K562 (cell line): ENCODE measurements at regions not wholly inside any gene's neighbourhood (a gene's known extent, or its start where the extent isn't known, plus 50 kb on each side); places are given as distances from the start of the nearest gene placed in this dataset.

Experiments
- ATF2 ChIP-seq: sonication (generic); formaldehyde crosslinking; IDR thresholded peaks from 2 replicates; pipeline ENCODE4 v1.8.1; 2022; ENCODE audit warnings: missing genetic modification reagents
- BRF2 ChIP-seq: IDR thresholded peaks from 3 replicates; pipeline ENCODE4 v1.6.1; 2011; ENCODE audit warnings: borderline replicate concordance, mild to moderate bottlenecking; ENCODE audit not compliant: insufficient read length, insufficient read depth
- CTCF ChIP-seq, 3 experiments: IDR thresholded peaks in 2 of 3; conservative IDR thresholded peaks in 1 of 3; 2 replicates each; pipeline ENCODE4 v1.5.1; 2011 to 2012; ENCODE audit warnings: low read length in 3 of 3, mild to moderate bottlenecking in 3 of 3, control low read depth in 2 of 3, improper control_type of control experiment in 1 of 3, inconsistent platforms in 1 of 3, low read depth in 1 of 3, mixed read lengths in 1 of 3, moderate library complexity in 1 of 3; ENCODE audit not compliant: insufficient read depth in 2 of 3
- IFI16 ChIP-seq: fragments of 250-450 bp; sonication (Bioruptor Pico); IDR thresholded peaks from 2 replicates; pipeline ENCODE4 v2.1.2; 2022; ENCODE audit warnings: mild to moderate bottlenecking, inconsistent platforms
- JUND ChIP-seq, 2 experiments: IDR thresholded peaks; 2 replicates in 1 of 2; 3 replicates in 1 of 2; pipeline ENCODE4 v1.6.1; 2011; ENCODE audit warnings: borderline replicate concordance in 2 of 2, low read depth in 2 of 2, low read length in 2 of 2, improper control_type of control experiment in 1 of 2, missing biosample characterization in 1 of 2, missing genetic modification characterization in 1 of 2, missing genetic modification reagents in 1 of 2
- KDM1A ChIP-seq, 2 experiments: fragments of 450-650 bp; IDR thresholded peaks; 2 replicates each; pipeline ENCODE4 v1.6.1; 2016; ENCODE audit warnings: mild to moderate bottlenecking in 2 of 2
- MAFF ChIP-seq: IDR thresholded peaks from 2 replicates; pipeline ENCODE4 v1.6.1; 2012; ENCODE audit warnings: low read length, improper control_type of control experiment
- MCM7 ChIP-seq, 2 experiments: fragments of 450-650 bp; IDR thresholded peaks; 2 replicates each; pipeline ENCODE4 v1.6.1; 2016 to 2018
- POLR2A ChIP-seq: fragments of 450-650 bp; conservative IDR thresholded peaks from 2 replicates; pipeline ENCODE4 v1.6.1; 2016
- RAD21 ChIP-seq, 2 experiments: fragments of 250-450 bp in 1 of 2; fragments of 450-650 bp in 1 of 2; sonication (Bioruptor Pico) in 1 of 2; formaldehyde crosslinking in 1 of 2; IDR thresholded peaks in 1 of 2; conservative IDR thresholded peaks in 1 of 2; 2 replicates each; pipeline versions ENCODE4 v1.4.0 to v1.8.0; 2020 to 2022; ENCODE audit warnings: mild to moderate bottlenecking in 2 of 2, moderate library complexity in 1 of 2
- ZBTB1 ChIP-seq: sonication (generic); formaldehyde crosslinking; IDR thresholded peaks from 2 replicates; pipeline ENCODE4 v1.8.1; 2023; ENCODE audit warnings: missing genetic modification reagents, low read depth, mild to moderate bottlenecking, borderline replicate concordance
- ZNF232 ChIP-seq: sonication (generic); formaldehyde crosslinking; IDR thresholded peaks from 2 replicates; pipeline ENCODE4 v1.8.0; 2022; ENCODE audit warnings: mild to moderate bottlenecking, missing genetic modification reagents
- ZNF639 ChIP-seq, 2 experiments: fragments of 200-800 bp in 1 of 2; sonication (Bioruptor generic) in 1 of 2; sonication (generic) in 1 of 2; formaldehyde crosslinking in 1 of 2; IDR thresholded peaks in 1 of 2; conservative IDR thresholded peaks in 1 of 2; 2 replicates each; pipeline versions ENCODE4 v1.5.0 to v1.6.1; 2016 to 2020; ENCODE audit warnings: missing compliant biosample characterization in 1 of 2, missing genetic modification characterization in 1 of 2, missing genetic modification reagents in 1 of 2
- TF ChIP-seq, protein P1 (sequence below): fragments of 250-450 bp; sonication (Bioruptor Pico); IDR thresholded peaks from 2 replicates; pipeline ENCODE4 v1.4.0; 2020; ENCODE audit warnings: mild to moderate bottlenecking, moderate library complexity

DNA sequence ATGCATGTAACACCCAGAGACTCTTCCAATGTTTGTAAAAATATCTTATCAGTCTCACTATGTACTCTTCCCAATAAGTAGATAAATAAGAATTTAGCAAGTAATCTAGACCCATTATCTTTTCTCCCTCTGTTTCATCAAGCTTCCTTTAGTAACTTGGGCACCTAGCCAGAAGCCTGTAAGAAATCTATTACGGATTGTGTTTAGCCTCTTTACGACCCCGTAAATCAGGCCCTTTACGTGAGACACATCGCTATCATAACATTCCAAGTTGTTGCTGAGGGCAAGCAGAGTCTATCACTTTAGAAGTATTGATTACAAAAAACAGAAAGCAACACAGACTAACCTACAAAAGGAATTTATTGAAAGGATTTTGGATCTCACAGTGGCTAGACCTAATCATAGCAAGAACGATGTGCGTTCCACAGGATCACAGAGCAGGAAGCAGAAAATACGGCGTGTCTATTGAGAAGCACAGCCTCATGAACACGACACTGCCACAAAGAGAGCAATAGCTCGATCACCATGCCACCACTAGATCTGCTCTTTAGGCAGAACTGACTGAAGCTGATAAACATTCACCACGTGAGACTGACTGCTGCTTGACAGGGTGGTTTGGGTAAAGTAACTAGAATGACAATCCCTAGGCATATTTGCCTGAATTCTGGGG lies 922.1 kb downstream of the AMY1C start:
- no peak for TF ChIP-seq KDM1A (IDR thresholded peaks at IDR 0.05)
- no peak for TF ChIP-seq MAFF
- no peak for TF ChIP-seq RAD21 (CRISPR knock-in tag; conservative IDR thresholded peaks at IDR 0.05 in 1 of 2, IDR thresholded peaks at IDR 0.05 in 1 of 2)
- TF ChIP-seq CTCF (IDR thresholded peaks at IDR 0.05 in 2 of 3, conservative IDR thresholded peaks at IDR 0.05 in 1 of 3; ENCODE audit: insufficient read depth in 2 of 3, low read depth in 1 of 3, low read length in 3 of 3), result no peak
- TF ChIP-seq ATF2 (CRISPR knock-in tag), result no peak
- no peak for TF ChIP-seq JUND (IDR thresholded peaks at IDR 0.05; ENCODE audit: borderline replicate concordance, low read depth, low read length)
- no peak for TF ChIP-seq JUND (tag; IDR thresholded peaks at IDR 0.05; ENCODE audit: borderline replicate concordance, low read depth, low read length)
- TF ChIP-seq, protein P1, sequence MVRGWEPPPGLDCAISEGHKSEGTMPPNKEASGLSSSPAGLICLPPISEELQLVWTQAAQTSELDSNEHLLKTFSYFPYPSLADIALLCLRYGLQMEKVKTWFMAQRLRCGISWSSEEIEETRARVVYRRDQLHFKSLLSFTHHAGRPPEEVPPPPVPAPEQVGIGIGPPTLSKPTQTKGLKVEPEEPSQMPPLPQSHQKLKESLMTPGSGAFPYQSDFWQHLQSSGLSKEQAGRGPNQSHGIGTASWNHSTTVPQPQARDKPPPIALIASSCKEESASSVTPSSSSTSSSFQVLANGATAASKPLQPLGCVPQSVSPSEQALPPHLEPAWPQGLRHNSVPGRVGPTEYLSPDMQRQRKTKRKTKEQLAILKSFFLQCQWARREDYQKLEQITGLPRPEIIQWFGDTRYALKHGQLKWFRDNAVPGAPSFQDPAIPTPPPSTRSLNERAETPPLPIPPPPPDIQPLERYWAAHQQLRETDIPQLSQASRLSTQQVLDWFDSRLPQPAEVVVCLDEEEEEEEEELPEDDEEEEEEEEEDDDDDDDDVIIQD (CRISPR knock-in tag), result no peak
- TF ChIP-seq POLR2A, result no peak
- no peak for TF ChIP-seq BRF2
- TF ChIP-seq ZNF232, result no peak
- TF ChIP-seq ZBTB1 (CRISPR knock-in tag), result no peak
- no peak for TF ChIP-seq MCM7 (IDR thresholded peaks at IDR 0.05)
- no peak for TF ChIP-seq IFI16 (CRISPR knock-in tag)
- no peak for TF ChIP-seq ZNF639 (CRISPR knock-in tag; conservative IDR thresholded peaks at IDR 0.05 in 1 of 2, IDR thresholded peaks at IDR 0.05 in 1 of 2)
